ENCODE measurements at regions not wholly inside any gene's neighbourhood (a gene's known extent, or its start where the extent isn't known, plus 50 kb on each side); places are given as distances from the start of the nearest gene placed in this dataset.

DNA sequence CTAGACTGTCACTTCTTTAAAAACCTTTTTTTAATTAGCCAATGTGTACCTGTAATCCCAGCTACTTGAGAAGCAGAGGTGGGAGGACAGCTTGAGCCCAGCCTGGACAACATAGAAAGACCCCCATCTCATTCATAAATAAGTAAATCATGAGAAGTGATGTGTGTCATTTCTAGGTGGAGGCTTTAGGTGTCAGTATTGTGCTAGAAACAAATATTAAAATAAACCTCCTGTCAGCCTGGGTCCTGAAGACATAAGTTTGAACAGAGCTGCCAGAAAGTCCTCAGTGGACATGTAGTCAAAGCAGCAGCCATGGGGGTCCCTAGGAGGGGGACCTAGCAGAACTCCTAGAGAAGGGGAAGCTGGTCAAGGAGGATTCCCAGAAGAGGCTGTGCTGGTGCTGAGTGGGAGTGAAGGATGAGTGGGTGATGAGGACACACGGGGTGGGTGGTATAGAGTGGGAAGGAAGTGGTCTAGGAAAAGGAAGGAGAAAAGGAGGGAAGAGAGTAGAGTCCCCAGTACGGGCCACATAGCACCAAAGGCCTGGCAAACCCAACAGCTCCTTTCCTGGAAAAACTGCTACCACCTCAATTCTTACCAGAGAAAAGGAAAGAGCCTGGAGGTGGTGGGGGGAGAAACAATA, 316.6 kb upstream of the NCKAP5 start:
- Histone ChIP-seq H3K9me3 (replicated peaks; ENCODE audit: control insufficient read depth, insufficient read depth, low read depth, low read length) (no peaks in the 10 kb centered on the region), H3K4me3 (no peak overlapping the region), H3K36me3 (ENCODE audit: control insufficient read depth, insufficient read depth, low read length) (no peaks in the 10 kb centered on the region), H3K9me1 (ENCODE audit: control insufficient read depth, insufficient read depth, low read length) (no peaks in the 10 kb centered on the region), H3K4me2 (ENCODE audit: insufficient read depth, low read length) (no peak overlapping the region), H3K27me3 (ENCODE audit: control insufficient read depth in 2 of 2, insufficient read depth in 2 of 2, low read length in 2 of 2) (peaks cover 3 to 6% of the 10 kb centered on the region in 2 experiments; a peak in 3 of 5 replicates), H3K27ac (ENCODE audit: extremely low read depth, low read depth, low read length) (no peak overlapping the region), H3K9ac (ENCODE audit: insufficient read depth in 1 of 2, low read depth in 2 of 2, low read length in 2 of 2) (no peak overlapping the region), H4K20me1 (replicated peaks; ENCODE audit: control insufficient read depth, insufficient read depth, low read length) (no peaks in the 10 kb centered on the region; the same call in 1 of the 2 replicates), H2AFZ (ENCODE audit: low read depth, low read length) (no peak overlapping the region), H3K79me2 (ENCODE audit: control insufficient read depth, insufficient read depth, low read length) (no peaks in the 10 kb centered on the region), H3K4me1 (replicated peaks in 1 of 2; ENCODE audit: control insufficient read depth in 2 of 2, insufficient read depth in 2 of 2, low read length in 2 of 2) (no peaks in the 10 kb centered on the region)
- BruUV-seq (replicated peaks) = no TSS peak
- in situ Hi-C loops (cut with MboI) = loop anchor here (25.0 kb wide), 1 partner anchor 527 kb away; no protein-coding TSS in a partner anchor
- ChIA-PET POLR2A (interaction anchor here (0.7 to 1.3 kb wide), 2 partner anchors 10 to 346 kb away, joined by 3 to 5 read pairs; no protein-coding TSS in a partner anchor), CTCF (ENCODE audit: low intra/inter-chr PET ratio) (interaction anchor here (1.8 kb wide), 1 partner anchor 566 kb away, joined by 8 read pairs; no protein-coding TSS in a partner anchor)
- FAIRE-seq = no peak
- intact Hi-C loops (cut with micrococcal nuclease) = loop anchor here (10.0 kb wide), 1 partner anchor 190 kb away; no protein-coding TSS in a partner anchor
- no peak for ATAC-seq
- no peak for DNase-seq (ENCODE audit: extremely low read depth in 1 of 4, low spot score in 3 of 4)
- WGBS (ENCODE audit: insufficient coverage, low coverage, missing lambda C conversion rate) = 0% methylated on average over 2 of the region's 2 CpGs
- TF ChIP-seq, protein P1, sequence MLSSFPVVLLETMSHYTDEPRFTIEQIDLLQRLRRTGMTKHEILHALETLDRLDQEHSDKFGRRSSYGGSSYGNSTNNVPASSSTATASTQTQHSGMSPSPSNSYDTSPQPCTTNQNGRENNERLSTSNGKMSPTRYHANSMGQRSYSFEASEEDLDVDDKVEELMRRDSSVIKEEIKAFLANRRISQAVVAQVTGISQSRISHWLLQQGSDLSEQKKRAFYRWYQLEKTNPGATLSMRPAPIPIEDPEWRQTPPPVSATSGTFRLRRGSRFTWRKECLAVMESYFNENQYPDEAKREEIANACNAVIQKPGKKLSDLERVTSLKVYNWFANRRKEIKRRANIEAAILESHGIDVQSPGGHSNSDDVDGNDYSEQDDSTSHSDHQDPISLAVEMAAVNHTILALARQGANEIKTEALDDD (IDR thresholded peaks at IDR 0.05) = no peak
- TF ChIP-seq, protein P2, sequence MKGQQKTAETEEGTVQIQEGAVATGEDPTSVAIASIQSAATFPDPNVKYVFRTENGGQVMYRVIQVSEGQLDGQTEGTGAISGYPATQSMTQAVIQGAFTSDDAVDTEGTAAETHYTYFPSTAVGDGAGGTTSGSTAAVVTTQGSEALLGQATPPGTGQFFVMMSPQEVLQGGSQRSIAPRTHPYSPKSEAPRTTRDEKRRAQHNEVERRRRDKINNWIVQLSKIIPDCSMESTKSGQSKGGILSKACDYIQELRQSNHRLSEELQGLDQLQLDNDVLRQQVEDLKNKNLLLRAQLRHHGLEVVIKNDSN (CRISPR knock-in tag; IDR thresholded peaks at IDR 0.05) = no peak
- TF ChIP-seq RFX7 (CRISPR knock-in tag; IDR thresholded peaks at IDR 0.05) (no peak), SETDB1 (IDR thresholded peaks at IDR 0.05; ENCODE audit: low read length) (no peak), ZBTB7A (IDR thresholded peaks at IDR 0.05; ENCODE audit: borderline replicate concordance, control insufficient read depth, low read depth, low read length) (no peak), NUFIP1 (IDR thresholded peaks at IDR 0.05; ENCODE audit: partially characterized antibody) (no peak), RAD21 (CRISPR knock-in tag; conservative IDR thresholded peaks at IDR 0.05 in 1 of 2, IDR thresholded peaks at IDR 0.05 in 1 of 2) (peak in 1 of 2 experiments; percentile 37; a peak in 3 of 4 replicates), ZNF778 (CRISPR knock-in tag; IDR thresholded peaks at IDR 0.05) (no peak)
- TF ChIP-seq, protein P3, sequence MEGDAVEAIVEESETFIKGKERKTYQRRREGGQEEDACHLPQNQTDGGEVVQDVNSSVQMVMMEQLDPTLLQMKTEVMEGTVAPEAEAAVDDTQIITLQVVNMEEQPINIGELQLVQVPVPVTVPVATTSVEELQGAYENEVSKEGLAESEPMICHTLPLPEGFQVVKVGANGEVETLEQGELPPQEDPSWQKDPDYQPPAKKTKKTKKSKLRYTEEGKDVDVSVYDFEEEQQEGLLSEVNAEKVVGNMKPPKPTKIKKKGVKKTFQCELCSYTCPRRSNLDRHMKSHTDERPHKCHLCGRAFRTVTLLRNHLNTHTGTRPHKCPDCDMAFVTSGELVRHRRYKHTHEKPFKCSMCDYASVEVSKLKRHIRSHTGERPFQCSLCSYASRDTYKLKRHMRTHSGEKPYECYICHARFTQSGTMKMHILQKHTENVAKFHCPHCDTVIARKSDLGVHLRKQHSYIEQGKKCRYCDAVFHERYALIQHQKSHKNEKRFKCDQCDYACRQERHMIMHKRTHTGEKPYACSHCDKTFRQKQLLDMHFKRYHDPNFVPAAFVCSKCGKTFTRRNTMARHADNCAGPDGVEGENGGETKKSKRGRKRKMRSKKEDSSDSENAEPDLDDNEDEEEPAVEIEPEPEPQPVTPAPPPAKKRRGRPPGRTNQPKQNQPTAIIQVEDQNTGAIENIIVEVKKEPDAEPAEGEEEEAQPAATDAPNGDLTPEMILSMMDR (IDR thresholded peaks at IDR 0.05 in 2 of 3, conservative IDR thresholded peaks at IDR 0.05 in 1 of 3; ENCODE audit: insufficient read depth in 2 of 3, low read depth in 1 of 3, low read length in 3 of 3) = peak in 2 of 3 experiments; percentile 18 to 37; a peak in 2 of 6 replicates
- TF ChIP-seq, protein P4, sequence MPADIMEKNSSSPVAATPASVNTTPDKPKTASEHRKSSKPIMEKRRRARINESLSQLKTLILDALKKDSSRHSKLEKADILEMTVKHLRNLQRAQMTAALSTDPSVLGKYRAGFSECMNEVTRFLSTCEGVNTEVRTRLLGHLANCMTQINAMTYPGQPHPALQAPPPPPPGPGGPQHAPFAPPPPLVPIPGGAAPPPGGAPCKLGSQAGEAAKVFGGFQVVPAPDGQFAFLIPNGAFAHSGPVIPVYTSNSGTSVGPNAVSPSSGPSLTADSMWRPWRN (IDR thresholded peaks at IDR 0.05; ENCODE audit: low read depth) = no peak
